ENCODE measurements at regions not wholly inside any gene's neighbourhood (a gene's known extent, or its start where the extent isn't known, plus 50 kb on each side); places are given as distances from the start of the nearest gene placed in this dataset.

GRCh38 chr6:6784514-6785162, 196.1 kb downstream of the LY86 start:
- TF ChIP-seq CTCF (IDR thresholded peaks at IDR 0.05) (no peak), ZFX (IDR thresholded peaks at IDR 0.05; ENCODE audit: borderline replicate concordance) (no peak)
- no peak overlapping the region for H3K27ac ChIP-seq

GRCh38 chr6:6785163-6785521, 196.6 kb downstream of the LY86 start:
- no peak for TF ChIP-seq CTCF (IDR thresholded peaks at IDR 0.05)
- TF ChIP-seq ZFX (IDR thresholded peaks at IDR 0.05; ENCODE audit: borderline replicate concordance), result no peak
- no peak overlapping the region for H3K27ac ChIP-seq

- no peak overlapping the region for H3K27ac ChIP-seq
- TF ChIP-seq CTCF (IDR thresholded peaks at IDR 0.05) (peak; percentile 58), ZFX (IDR thresholded peaks at IDR 0.05; ENCODE audit: borderline replicate concordance) (no peak)
Measured at GRCh38 chr6:6788394-6789032, 200.0 kb downstream of the LY86 start.

- TF ChIP-seq CTCF (IDR thresholded peaks at IDR 0.05), result no peak
- TF ChIP-seq ZFX (IDR thresholded peaks at IDR 0.05; ENCODE audit: borderline replicate concordance), result no peak
- H3K27ac ChIP-seq, result no peak overlapping the region
Measured at GRCh38 chr6:6790393-6790792, 201.9 kb downstream of the LY86 start.

GRCh38 chr6:6790891-6791290, 202.4 kb downstream of the LY86 start:
- TF ChIP-seq ZFX (IDR thresholded peaks at IDR 0.05; ENCODE audit: borderline replicate concordance) (no peak), CTCF (IDR thresholded peaks at IDR 0.05) (no peak)

GRCh38 chr6:6793388-6794250, 205.1 kb downstream of the LY86 start:
- H3K27ac ChIP-seq, result no peak overlapping the region
- TF ChIP-seq CTCF (IDR thresholded peaks at IDR 0.05) (no peak), ZFX (IDR thresholded peaks at IDR 0.05; ENCODE audit: borderline replicate concordance) (no peak)

More at GRCh38 chr6:6790891-6791290, 202.4 kb downstream of the LY86 start:
- H3K27ac ChIP-seq, result no peak overlapping the region

Data from 22Rv1 (cell line).